Medulla oblongata (tissue), 1 donor: ENCODE measurements at regions not wholly inside any gene's neighbourhood (a gene's known extent, or its start where the extent isn't known, plus 50 kb on each side); places are given as distances from the start of the nearest gene placed in this dataset.
"Not testable (repeated sequence)": the region's sequence is repeated elsewhere in the genome, so short reads cannot be mapped to it uniquely, and the experiment has no call there.

Source experiments
- DNase-seq: peaks from one replicate; pipeline ENCODE4 v3.0.0-alpha.2; 2015; ENCODE audit errors: extremely low spot score

DNA sequence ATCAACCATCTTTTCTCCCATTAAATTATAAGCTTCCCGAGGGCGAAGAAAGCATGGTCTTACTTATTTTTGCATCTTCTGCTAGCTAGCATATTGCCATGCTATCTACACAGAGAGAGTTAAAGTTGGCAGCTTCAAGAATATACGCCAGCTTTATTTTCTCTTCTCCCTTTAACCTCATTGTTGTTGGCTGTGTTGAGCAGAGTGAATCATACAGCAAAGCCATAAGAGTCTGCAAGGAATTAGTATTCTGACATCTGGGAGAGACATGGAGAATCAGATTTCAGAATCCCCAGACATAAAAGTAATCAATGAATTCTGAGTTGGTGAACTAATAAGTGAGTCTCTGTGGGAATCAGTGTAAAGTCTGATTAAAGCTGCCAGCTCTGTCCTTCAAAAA is 649.6 kb upstream of the PTBP2 start:
- no peak for DNase-seq

DNA sequence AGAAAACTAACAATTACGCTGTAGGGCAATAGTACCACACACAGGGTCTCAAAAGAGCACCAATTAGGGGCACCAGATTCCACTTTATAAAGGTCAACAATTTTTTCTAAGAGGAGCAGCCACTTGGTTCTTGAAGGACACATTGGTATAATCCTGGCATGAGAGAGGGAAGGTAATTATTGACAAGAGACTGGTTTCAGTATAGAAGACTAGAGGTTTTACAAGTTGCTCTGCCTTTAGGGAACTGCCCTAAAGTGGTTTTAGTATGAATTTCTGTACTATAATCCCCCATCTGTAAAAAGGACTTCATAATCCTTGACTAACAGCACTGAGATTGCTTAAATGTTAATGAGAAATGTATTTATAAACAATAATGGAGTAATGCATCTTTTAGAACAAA is 648.5 kb upstream of the PTBP2 start:
- no peak for DNase-seq

DNA sequence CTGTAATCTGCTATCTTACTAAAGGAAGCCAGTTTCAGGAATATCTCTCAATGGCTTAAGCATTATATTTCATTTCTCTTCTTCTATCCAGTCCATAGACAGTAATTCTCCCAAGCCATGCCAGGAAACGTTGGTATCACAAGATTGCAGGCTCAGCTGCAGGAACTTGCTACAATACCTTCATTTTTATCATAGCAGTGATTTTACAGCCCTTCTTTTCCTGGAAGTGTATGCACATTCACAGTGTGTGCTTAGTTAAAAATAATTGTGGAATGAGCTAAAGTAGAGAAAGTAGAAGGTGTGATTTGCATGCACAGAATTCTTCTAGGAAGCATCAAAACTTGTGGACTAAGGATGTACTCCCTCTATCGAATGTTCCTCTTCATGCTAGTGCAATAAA is 647.2 kb upstream of the PTBP2 start:
- DNase-seq: no peak

DNA sequence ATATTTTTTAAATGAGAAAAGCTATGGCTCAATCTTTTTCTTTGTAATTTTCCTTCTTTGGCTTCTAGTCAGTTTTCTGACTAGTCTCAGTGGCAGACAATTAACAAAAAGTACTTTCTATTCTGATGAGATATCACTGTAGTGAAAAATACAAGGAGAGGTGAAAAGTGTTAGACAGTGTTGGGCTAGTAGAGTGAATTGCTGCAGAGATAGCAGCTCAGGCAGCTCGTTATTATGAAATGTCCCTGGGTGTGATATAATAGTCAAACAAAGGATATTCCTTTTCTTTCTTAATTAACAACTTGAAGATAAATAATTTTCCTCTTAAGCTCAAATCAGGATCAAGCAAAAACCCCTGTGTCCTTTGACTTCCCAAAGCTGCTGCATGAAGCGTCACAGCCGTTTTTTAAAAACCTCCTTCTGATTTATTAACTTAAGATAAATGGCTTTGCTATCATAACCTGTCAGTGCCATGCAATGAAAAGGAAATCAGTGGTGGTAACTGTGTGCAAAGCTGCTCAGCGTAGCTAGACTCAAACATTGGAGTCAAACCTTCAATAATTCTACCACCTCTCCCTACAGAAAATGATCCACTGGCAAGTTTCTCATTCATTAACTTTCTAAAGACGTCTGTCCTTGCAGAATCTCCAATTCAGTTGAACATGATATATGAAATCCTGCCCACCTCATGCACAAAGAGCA is 646.6 kb upstream of the PTBP2 start:
- no peak for DNase-seq

DNA sequence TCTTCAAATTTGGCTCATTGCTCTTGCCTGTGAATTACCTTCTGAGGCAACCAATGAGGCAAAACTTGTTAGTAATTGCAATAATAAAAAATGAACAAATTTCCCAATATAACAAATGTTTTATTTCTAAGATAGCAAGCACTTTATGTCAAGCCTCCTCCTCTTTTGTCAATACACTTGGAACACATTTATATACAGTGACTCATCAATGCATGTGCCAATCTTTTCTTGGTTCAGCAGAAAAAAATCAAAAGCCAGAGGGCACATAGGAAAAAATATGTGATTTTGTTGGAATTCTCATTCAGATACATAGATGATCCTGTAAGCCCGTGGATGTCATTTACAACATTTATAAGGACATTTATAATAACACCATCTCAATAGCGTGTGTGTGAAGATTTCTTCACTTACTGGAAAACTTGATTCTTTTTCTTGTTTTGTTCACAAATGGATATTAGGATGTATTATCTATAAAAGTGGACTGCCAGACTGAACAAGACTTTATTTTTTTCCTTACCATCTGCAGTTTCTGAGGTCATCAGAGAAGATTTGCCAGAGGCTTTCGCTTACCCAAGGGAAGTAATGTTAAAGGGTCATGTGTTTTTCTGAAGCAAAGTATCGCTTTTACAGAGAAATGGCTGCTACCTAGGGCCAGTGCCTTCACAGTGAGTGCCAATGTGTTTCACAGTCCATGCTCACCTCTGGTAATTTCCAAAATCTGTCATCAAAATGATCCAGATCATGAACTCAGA is 645.7 kb upstream of the PTBP2 start:
- no peak for DNase-seq

DNA sequence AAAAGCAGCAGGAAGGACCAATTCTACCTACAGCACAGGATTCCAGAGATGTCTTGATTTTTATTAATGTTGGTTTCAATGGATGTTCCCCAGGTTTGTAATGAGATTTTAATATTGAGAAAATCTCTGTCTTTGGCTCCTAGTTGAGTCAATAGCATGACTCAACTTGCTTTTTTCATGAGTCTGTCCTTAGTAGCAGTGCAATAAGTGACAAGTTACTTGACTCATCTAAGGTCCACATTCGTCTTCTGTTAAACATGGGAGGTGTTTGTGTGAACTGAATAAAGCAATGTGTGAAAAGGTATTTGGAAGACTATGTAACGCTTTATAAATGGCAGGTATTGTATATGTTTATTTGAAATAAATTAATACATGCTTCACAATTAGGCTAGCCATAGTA is 645.0 kb upstream of the PTBP2 start:
- no peak for DNase-seq

DNA sequence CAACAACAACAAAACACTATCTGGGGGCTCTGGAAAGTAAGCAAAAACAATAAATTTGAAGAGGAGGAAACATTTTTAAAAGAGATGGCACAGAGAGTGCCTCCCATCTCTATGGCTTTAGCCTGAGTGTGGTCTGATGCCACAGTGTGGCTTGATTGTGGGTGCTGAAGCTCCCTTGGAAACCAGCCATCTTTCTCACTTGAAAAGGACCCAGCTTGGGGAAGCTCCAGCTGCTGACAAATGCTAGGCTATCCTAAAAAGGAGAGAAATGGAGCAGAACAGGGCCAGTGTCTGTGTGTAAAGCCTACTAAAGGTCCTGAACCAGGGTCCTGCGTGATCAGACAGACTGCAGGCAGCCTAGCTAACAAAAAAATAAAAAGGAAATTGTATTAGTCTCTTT is 642.0 kb upstream of the PTBP2 start:
- DNase-seq: no peak

DNA sequence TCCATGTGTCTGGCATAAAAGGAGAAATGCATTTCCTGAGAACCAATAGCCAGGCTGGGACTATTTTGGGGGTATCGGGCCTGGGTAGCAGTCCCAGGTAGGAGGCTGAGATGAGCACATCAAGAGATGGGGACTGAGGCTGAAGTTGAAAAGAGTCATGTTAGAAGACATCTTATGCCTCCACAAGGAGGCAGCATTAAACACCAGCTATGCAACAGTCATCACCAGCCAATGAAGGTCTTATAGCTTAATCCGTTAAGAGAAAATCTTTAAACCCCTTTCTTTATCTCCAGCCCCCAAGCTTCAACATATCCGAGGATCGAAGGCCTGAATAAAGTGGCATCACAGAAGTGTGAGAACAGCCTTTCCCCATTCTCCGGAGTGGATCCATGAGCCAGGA is 640.7 kb upstream of the PTBP2 start:
- no peak for DNase-seq

DNA sequence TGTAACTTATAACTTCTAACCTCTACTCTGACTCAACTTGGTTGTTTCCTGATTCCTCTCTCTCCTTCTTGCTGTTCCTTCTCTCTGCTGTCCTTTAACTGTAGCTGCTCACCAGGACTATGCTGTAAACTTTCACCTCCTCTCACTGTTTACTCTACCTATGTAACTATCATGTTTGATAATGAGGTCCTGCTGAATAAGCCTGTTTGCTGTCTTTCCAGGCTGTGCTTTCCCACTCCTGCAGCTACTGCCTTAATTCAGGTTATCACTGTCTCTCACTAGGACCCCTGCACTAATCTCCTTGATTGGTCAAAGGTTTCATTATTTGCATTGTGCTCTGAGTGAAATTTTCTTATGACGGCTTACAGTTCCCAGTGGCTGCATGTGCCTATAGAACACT is 633.9 kb upstream of the PTBP2 start:
- DNase-seq: no peak

DNA sequence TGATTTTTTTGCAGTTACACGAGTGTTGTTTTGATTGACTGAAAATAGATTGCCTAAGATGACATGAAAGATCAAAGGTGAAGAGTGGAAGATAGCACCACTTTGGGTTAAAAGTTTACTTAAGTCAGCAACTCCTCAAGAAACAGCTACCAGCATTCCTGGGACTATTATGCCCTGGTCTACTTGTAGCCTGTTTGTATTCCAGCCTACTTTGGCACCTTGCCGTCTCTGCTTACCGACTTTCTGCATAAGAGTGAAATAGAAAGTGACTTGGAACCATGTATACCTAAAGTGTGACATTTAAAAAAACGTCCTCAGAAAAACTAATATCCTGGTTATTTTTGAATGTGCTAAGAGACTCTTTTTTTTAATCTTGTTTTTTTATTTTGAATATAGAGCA is 631.5 kb upstream of the PTBP2 start:
- no peak for DNase-seq

DNA sequence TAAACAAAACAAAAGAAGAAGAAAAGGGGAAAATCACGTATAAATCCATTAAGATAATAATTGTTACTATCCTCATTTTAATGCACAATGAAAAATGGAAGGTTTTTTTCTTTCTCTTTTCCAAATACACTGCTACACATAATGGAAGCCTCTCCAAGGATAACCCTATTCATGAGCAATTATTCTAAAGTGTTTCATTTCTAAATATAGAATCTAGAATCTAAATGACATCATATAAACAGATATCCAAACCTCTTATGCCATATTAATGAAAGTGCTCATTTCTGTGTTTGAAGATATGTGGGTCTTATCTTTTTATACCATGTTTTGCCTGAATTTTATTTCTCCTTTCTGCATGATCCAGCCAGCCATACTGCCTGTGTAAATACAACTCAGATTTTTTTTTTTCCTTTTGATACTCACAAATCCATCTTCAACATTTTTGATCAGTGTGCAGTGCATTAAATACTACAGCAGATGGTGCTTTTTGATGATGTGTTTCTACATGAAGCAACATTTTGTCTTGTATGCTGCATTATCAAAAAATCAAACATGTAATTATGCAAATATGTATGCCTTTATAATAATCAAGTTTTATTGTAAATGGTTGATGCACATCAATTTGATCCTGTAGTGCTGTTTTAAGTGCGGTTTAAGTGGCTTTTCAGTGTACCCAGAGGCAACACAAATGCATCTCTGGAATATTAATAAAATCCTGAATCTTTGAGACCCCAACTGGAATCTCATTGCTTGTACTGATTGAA is 625.6 kb upstream of the PTBP2 start:
- DNase-seq: no peak

DNA sequence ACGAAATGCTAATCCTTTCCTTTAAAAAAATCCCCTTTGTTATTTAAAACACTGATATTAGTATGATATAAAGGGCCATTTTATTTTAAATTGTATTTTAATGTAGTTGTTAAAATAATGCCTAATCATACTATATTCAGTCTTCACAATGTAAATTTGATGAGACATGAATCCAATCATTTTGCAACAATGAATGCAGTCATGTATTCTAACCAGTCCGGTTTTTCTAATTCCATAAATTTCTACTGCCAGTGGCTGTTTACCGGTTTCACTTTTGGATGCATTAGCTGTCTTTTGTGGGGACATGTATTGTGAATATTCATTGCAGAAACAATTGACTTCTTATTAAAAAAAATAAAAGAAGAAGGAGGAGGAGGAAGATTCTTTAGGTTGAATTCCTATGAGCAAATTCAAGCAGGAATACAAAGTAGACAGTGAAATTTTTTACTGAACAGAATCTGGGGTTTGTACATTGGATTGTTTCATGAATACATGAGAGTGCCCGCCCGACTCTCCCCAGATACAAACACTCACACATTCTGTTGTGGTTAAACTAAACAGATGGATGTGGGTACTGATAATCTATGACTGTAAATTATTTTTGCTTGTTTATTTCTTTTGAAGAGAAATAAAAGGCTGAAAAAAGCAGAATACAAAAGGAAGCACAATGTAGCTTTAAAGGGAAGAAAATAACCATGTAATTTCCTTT is 624.8 kb upstream of the PTBP2 start:
- no peak for DNase-seq

DNA sequence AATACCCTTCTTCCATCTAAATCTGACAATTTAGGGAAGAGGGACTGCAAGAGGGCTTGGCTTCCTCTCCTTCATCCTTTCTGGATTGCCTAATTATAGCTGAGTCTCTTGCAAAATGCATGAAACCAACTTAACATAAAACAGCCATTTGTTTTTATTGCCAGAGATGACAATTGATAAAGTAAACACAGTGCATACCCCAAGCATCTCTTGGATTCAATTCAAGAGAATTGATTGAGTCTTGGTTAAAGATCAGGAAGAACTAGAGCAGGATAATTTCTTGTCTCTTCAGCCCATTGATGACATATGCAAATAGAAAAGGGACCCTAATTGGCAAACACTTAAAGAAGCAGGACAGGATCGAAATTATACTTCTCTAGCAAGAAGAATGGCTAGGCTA is 617.1 kb upstream of the PTBP2 start:
- no peak for DNase-seq

DNA sequence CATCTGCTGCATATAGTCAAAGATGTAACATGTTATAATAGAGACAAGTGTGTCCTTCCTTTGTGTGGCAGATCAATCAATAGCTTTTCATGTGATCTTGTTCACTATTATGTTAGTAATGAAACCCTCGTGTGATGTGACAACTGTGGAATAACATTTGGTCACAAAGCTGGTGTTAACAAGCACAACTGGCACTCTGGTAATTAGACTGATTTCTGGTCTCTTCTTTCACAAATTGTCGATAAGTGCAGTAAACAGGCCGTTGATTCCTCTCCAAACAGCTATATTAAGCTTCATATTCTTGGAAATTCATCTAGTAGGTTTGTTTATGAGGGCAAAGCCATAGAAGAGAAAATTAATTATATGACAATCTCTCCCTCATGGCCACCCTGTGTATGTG is 616.7 kb upstream of the PTBP2 start:
- DNase-seq: no peak

DNA sequence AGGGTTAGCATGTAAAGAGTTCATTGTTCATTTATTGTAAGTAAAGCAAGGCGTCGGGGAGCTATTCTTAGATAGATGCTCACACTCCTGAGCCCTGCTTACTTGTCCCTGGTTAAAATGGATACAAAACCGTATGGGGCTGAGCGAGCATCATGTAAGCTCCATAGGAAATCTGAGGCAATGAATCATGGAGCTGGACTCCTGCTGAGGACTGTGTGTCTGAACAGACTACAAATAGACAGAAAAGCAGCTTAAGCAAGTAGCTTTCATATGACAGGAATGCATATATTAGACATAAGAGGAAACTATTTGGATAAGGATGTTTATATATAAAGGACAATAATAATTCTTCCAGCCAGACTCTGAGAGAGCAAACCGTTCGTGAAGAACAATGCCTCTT is 604.9 kb upstream of the PTBP2 start:
- DNase-seq: no peak

DNA sequence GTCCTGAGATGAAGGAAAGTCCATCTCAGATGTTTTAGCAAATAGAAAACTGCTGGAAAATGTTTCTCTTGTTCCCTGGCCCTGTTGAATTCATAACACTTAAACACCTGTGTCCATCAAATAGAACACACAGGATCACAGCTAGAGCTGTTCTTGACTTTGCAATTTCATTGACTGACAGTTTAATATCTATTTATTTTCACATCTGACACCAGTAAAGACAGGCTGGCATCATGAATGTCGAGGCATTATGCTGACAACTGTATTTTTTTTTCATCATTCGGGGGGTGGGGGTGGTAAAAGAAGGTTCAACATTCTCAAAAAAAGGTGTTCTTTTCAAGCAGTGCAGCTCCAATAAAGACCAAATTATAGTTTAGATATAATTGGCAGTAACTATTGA is 591.2 kb upstream of the PTBP2 start:
- DNase-seq: no peak

DNA sequence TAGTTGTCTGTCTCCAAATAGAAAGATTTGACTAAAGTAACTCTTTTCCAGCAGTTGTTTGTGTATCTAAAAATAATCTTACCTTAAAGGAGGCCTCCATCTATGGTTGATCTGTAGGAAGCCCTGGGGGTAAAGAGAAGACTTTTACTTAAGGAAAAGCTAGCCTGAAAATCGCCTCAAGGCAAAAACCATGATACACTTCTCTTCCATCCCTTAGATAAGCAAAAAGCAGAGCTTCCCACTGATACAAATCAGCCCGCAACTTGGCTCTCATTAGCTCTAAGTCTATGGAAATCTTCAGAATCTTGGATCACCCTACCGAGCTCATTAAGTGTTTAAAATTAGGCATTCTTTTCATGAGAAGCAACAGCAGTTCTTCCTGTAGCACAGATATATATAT is 576.9 kb upstream of the PTBP2 start:
- no peak for DNase-seq

DNA sequence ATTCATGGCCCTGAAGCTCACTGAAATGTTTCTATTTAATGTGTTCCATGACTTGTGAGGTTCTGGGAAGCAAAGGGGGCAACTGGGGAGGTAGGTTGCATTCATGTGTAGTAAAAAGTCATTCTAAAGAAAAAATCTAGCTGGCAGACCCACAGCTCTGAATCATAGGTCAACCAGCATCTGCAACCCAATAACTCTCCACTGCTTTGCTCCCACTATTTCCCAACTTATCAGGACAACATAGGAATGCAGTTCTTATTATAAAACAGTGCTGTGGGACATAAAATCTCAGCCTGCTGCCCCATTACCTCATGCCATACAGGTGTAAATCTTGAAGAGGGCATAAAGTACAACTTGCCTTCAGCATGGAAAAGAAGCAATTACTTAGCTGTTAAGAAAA is 576.1 kb upstream of the PTBP2 start:
- DNase-seq: no peak

DNA sequence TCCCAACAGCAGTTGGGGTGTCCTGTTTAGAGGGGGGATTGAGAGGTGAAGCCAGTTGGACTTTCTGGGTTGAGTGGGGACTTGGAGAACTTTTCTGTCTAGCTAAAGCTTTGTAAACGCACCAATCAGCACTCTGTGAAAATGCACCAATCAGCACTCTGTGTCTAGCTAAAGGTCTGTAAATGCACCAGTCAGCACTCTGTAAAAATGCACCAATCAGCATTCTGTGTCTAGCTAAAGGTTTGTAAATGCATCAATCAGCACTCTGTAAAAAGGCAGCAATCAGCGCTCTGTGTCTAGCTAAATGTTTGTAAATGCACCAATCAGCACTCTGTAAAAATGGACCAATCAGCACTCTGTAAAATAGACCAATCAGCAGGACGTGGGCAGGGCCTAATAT is 568.6 kb upstream of the PTBP2 start:
- DNase-seq: not testable (repeated sequence)

DNA sequence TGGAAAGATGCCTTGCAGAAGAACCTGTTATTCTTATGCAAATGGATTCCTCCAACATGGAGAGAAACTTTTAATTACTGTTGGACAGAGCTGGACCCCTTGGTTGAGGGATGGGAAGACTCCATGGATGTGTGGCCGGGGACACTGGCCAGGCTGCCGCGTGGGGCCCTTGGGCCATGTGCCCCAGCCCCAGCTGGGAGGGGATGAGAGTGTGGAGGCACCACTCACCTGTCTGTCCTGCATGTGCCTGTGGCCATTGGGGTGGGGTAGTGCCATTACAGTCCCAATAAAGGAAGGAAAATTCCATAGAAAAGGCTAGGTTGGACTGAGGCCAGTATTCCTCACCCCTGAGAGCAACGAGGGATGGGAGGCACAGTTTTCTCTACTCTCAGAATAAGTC is 564.5 kb upstream of the PTBP2 start:
- no peak for DNase-seq

DNA sequence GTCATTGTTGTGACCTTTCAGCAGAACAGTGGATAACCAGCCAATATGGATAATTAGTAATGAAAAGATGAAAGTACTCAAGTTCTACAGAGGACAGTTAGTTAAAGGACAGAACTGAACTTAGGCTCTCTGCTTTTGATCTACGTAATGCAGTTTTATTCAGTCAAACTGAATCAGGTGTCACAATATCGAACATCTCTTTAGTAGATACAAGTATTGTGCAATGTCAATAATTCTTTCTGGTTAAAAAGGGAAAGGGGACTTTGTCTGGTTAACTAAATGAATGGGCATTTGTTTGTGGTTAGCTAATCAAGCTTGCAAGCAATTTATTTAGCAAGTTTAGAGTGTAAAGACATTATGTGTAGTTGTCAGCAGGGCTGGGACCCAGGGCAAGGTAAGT is 562.2 kb upstream of the PTBP2 start:
- no peak for DNase-seq

DNA sequence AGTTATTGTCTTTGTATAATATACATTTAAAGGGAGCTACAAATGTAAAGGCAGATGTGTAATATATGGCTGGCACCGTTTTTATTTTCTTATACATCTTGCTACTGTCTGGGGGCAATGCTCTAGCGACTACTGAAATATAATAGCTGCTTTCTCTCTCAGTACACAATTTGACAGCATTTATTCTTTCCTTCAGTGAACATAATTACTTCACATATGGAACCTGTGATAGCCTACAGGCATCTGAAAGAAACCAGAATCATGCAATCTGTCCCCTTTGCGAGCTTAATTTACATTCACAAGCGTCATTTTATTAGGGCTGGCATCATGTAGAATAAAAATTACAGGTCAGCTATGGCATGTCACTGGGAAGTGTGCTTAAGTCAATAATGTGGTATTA is 557.5 kb upstream of the PTBP2 start:
- DNase-seq: no peak
